HT-29 (cell line): ENCODE measurements at regions not wholly inside any gene's neighbourhood (a gene's known extent, or its start where the extent isn't known, plus 50 kb on each side); places are given as distances from the start of the nearest gene placed in this dataset.

Source experiments
- DNase-seq: peaks from one replicate; pipeline ENCODE4 v3.0.0-alpha.2; 2015; ENCODE audit warnings: low spot score

DNA sequence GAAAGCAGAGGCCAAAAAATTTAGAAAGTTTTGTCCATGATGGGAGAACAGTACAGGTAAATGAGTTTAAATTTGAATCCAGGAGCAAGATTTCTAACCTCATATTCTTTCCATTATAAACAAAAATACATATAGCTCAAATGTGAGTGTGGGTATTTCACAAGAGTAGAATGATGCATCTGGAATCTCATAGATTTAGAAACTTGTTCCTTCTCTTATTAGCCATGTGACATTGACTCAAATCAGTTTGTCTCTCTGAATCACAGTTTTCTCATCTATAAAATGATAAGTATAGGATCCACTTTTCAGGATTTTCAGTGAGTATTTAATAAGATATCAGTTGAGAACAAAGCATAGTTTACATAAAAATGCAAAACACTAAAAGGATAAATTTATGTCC is 436.3 kb upstream of the PAPPA start:
- DNase-seq: no peak

DNA sequence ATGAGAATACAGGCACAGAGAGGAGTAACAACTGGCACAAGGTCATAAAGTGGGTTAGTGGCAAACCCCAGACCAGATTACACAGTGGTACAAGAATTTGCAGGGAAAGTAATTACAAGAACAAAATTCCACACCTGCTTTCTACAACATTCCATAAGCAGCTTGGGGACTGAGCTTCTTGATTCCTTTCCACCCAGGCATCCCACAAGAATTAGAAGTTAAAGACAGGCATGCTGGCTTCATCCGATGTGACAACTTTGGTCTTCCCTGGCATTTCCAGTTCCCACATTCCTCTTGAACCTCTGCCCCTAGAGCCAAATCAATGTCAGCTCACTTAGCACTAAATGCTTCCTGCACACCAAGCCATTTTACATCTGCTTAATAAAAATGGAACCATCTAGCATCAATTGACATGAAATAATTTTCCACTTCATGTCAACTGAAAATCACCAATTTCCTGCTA is 435.8 kb upstream of the PAPPA start:
- no peak for DNase-seq

DNA sequence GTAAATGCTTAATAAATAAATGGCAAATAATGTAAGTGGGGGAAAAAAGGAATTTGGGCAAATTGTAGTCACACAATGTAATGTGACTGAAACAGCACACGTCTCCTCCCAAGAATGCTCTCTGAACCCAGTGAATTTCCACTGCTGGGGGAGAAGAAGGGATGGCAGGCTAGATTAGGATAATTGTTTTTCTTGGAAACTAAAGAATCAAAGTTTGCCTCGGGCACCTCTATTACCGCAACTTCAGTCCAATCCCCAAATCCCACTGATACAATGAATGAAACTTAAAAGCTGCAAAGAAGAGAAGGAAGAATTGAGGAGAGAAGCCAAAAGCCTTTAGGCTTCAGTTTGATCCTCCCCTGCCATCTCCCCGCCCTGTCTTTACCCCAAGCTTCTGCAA is 423.2 kb upstream of the PAPPA start:
- DNase-seq: no peak

DNA sequence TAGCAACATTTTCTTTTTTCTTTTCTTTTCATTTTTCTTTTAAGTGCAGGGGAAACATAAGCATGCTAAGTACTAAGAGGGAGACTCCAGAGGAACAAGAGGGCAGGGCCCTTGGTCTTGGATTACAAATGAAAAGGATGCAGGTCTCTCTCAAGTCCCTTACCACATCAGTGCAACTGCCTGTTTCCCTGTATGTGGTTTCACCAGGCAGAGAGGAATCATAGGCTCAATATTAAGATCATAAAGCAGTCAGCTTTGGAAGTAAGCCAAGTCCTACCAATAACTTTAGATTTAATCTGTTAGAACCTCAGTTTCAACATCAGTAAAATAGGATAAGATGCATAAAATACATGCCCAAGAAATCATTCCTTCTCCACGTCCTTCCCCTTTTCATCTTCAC is 422.7 kb upstream of the PAPPA start:
- DNase-seq: no peak

DNA sequence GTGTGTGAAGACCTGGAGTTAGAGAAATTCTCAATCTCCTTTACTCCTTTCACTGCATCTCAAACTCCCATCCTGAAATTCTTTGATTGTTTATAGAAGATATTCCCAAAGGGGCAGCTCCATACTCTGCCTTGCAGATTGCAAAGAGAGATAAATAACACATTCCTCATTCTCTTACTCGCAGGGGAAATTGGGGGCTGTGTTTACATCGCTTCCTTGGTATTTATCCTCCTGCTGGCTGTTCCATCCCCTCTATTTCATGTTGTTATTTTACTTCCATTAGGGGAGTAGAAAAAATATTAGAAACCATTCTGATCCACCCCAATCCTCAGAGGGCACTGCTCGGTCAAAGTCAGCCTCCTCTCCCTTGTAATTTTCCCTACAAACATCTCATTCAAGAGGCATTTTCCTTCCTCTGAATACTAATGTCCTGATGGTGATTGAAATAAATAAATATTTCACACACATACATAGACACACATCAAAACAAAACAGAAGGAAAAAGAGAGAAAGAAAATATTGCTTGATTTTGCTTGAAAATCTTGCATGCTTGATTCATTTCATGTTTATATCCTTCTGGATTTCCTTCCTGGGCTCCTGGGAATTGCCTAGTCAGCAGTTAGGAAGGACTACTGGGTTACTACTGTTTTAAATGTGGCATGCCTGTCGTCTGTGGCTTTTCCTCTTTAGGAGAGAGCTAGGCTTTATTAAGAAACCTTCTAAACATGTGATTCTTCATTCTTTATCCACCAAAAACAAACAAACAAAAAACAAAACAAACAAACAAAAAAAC is 420.1 kb upstream of the PAPPA start:
- no peak for DNase-seq

DNA sequence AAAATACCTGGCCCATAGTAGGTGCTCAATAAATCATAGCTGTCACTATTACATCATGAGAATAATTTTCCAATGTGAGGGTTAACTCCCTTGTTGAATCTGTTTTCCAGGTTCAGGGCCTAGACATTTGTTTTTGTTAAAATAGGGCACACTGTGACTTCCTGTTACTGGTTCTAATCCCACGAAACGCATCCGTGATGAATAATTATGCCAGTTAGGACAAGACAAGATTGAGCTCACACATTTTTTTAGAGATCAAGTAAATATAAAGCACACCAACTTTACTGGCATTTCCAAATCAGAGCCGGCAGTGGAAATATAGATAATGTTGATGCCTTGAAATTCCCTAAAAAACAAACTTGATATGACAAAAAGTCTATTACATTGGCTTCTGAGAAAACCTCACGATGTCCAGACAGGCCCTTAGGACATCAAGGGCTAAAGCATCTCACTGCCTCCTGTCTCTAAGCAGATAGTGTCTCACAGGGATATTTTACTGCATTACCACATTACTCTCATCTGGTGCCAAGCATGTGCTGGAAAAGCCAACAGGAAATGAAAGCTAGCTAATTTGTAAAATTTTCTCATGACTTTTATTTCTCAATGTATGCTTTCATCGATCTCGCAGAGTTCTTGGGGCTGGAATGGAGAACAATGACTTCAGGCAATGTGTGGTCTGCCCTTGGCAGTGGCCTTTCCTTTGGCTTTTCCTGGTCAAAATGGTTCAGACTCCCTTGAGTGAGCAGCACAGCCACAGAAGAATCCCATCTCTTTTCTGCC is 414.3 kb upstream of the PAPPA start:
- DNase-seq: no peak

DNA sequence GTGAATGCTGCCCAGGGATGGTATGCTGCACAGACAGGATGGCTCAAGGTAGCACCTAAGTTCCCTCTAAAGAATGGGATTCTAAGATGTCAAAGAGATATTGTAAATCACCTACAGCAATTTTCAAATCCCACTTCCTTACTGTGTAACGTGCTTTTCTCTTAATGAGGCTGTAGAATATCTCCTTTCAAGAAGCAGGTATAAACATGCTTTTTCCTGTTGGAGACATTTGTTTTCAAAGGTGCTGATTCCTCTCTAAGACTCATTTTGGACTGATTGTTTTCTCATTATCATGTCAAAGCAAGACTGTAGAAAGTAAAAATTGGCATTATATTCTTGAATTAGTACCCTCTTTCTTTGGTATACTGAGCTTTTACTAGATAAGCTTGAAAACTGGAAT is 412.6 kb upstream of the PAPPA start:
- DNase-seq: no peak

DNA sequence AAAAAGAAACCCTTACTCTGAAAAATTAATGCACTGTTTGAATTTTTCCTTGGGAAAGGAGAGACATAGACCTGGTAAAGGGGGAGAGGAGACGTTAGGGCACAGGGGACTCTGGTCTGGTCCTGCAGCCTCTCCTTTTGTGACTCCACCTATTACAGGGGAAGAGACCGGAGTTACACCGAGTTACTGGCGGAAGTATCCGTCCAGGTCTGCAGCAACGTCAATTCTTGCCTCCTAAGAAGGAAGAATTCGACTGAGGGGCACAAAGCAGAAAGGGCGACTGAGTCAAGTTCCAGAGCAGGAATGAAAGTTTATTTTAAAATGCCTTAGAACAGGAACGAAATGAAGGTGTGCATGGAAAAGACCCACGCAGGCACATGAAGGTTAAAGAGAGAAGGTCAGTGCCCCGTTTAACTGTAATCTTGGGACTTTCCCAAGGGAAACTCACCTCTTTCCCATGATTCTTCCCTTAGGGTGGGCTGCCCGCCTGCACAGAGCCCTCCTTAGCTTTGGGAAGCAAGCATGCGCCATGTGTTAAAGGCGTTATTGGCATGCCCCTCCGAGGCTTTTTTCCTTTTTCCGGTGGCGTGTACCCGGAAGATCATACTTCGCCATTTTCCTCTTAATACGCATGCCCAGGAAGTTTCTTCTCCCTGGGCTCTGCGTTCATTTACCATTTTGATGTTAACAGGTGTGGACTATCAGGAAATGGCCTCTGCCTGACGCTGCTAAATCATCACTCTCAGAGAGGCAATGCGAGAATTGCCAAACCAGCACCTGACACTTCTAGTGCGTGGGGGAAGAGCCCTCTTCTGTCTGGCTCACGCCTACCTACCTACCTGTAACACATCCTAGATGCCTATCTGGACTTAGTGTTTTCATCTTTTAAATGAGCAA is 409.6 kb upstream of the PAPPA start:
- DNase-seq: no peak

DNA sequence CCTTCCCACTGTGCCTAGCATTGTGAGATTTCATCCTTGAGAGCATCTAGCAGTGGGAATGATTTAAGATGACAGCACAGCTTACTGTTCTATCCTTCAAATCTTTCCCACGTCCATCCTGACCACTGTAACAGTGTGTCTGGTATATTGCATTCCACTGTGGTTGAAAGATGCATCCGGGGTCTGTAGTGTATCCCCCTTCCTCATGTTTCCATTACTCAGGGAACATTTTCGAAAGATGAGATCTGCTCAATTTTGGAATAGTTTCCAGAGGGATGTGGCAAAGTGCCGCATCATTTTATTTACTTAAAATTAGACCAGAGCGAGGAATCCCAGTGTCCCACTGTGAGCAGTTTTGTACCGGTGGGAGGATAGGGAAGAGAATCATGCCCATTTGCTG is 407.1 kb upstream of the PAPPA start:
- DNase-seq: no peak

DNA sequence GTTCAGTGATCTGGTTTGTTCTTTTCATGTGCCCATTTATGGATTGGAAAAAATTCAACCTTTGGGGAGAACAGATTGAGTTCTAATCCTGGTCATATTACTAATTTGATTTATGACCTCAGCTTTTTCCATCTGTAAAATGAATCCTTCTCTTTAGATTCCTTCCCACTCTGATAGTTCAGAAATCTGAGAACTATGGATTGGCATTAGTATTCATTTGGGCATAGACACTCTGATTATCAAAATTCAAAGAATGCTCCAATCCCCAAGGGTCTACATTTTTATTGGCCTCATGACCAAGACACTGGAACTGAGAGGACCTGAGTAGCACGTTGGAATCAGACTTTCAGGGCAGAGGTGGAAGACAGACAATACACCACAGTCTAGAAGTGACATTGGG is 405.9 kb upstream of the PAPPA start:
- DNase-seq: no peak

DNA sequence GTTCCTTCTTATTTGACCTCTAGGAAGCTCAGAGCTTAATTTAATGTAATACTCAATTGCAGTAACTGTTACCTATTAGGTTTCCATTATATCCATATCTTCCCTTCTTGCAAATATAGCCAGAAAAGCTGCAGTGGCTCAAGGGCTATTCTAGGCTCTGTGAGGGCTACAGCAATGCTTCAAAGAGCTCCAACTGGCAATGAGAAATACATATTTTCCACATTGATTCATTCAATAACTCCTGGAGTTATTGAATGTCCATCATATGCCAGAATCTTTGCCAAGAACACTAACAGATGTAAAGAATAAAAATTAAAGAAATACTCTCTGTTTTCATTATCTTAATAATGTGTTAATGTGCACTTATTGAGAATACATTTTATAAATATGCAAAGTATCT is 396.9 kb upstream of the PAPPA start:
- no peak for DNase-seq

DNA sequence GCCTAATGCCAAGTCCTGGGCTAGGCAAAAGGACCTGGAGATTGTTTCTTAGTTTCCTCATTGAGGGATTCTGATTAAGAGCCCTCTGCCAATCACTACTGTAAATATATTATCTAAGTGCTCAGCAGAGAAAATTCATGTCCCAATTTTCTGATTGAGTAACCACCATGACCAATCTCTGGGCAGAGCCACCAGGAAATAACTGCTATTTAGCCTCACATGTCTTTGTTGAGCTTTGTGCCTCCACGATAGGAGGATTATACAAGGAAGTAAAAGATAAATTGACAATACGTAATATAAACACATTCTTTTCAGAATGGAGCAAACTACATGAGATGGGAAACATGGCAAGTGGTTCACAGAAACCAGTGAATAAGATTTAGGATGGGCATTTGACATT is 396.1 kb upstream of the PAPPA start:
- DNase-seq: no peak

DNA sequence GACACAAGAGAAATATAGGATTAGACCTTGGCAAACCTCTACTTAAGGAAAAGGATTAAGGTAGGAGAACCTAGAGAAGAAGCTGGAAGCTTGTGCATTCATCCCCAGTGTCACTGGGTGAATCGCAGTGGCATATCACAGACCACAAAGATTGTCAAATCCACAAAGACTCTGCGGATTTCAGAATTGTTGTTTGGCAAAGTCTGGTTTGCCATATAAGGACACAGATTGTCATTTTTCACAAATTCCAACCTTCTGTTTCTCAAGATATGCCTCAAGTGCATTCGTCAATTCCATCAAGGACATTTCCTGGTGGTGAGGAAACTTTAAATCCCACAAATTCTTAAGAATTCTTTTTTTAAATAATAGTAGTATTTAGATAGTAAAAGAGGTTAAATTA is 395.1 kb upstream of the PAPPA start:
- DNase-seq: no peak

DNA sequence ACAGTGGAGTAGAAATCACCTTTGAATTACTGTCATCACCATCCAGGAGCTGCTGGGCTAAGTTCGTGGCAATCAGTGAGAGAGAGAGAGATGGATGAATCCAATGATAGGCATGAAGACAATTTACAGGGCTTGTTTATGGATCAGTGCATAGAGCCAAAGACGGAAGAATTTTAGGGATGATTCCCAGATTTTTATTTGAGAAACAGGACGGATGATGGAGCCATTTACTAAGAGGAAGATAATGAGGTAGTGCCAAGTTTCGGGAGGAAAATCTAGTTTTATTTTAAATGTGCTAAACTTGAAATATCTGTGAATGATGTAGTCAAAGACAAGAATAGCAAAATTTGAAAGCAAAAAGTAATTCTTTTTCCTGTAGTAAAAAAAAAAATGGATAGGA is 394.2 kb upstream of the PAPPA start:
- DNase-seq: no peak

DNA sequence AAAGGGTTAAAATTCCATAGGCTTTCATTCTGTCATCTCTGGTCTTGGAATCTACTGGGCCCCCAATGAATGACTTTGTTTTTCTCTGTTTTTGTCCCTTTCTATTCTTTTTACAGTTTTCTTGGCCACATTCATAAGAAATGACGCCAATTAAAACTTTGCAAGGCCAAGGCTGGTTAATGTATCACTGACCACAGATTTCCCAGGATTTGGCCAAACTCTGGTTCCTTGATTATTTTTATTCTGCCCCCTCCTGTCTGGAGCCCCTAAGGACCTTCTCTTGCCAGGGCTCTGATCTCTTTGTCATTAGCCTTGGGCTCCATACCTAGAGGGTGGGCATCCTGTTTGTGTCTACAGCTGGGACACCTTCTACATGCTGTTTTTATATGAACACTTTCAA is 388.9 kb upstream of the PAPPA start:
- no peak for DNase-seq

DNA sequence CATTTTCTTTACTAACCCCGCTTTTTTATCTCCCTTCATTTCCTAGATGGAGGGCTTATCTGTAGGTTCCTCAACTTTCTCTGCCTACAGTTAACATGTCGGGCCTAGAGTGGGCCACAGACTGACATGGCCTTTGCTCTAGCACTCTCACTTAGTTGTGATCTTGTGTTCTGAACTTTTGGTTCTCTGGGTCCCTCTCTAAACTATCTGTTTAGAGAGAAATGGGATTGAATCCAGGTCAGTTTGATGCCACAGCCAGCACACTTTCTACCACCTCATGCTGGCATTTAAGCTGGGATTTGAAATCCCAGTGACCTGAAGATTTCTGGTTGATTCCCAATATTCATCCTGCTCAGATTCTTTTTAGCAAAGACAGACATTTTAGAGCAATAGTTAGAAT is 388.5 kb upstream of the PAPPA start:
- DNase-seq: no peak

DNA sequence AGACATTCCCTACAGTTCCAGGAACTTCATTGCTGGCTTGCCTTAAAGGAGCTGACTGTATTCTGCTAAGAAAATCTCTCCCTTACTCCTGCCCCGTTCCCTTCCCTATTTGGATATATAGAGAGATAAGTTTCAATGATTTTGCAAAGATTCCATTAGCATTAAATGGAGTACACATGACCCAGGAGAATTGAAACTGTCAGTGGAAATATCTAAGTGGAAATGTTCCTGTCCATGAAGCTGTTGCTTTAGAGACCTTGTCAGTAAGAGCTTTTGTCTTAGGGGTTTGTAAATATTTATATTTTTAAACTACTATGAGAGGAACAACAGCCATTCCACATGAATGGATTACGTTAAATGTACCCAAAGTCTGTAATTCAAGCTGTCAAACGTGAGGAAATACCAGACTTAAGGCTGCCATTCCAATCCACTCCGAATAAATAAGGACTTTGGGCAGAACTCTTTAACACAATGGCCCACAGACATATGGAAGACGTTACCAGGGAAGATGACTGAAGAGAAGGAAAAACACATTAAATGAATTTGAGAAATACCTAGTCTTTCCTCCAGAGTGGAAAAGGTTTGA is 387.1 kb upstream of the PAPPA start:
- no peak for DNase-seq

DNA sequence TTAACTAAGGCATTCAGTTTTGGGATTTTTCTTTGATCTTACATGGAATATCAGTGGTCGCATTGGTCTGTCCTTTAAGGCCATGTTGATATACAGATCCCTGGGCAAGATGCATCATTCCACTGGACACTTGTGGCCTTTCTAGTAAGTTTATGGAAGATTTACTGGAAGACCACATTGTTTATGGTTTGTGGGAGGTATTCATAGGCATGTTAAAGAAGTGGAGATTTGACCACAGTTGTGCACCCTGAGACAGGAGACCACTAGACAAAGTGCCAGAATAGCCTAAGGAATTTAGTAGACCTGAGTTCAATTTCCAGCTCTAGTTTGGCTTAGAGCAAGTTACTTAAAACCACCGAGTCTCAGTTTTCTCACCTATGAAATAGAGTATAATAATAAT is 383.1 kb upstream of the PAPPA start:
- no peak for DNase-seq

DNA sequence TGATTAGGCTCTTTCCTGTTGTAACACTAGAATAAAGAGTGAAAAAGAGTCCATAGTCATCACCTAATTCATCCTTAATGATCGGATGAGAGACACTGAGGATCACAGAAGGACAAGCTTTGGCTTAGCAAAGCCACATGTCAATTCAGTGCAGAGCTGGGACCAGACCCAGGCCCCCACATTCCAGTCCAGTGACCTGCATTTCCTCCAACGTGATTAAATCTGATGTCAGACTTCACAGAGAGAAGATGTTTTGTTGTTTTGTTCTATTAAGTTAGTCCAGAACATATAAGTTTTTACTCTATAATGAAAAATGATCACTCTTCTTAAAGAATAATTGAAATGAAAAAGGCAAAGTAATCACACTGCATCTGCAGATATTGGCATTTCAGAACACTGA is 377.9 kb upstream of the PAPPA start:
- no peak for DNase-seq

DNA sequence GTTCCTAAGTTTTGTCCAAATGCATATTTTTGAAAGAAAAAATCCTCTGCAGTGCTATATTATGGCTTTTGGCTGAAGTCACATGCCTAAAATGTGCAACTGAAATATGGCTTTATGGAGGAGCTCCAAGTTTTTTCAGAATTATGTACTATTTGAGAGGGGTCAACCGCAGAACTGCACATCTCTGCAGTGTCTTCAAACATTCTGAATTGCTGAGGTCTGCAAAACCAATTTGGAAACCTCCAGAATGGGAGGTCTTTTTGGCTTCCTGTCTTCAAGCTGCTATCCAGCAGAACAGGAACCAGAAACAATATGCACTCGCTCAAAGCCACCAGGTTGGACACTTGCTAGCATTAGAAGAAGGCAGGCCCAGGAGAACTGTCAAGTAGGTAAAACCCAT is 376.0 kb upstream of the PAPPA start:
- no peak for DNase-seq

DNA sequence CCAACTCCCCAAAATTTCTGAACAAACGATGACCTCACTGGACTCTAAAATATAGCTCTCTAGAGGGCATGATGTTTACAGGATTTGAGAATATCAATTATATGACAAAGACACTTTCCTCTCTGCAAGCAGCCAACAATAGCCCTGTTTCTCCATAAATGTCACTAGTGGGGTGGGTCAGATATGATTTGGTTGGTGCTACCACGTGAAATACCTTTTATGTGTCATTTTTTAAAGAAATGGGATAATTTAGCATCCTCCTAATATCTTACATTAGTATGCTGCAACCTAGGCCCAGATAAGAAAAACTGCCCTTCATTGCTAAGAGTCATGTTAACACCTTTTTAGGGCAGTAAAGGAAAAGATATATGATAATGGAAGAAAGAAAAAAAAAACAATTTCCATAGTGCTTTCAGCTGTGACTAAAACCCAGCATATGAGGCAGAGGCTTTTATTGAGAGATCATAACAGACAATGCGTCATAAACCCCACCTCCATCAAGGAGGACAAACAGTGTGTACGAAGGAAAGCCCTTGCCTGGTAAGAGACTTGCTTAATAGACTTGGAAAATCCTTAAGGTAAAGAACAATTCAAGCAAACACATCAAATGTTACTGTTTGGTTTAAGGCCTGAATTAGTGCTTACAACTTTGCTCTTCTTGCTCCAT is 372.4 kb upstream of the PAPPA start:
- no peak for DNase-seq
